ENCODE measurements at regions not wholly inside any gene's neighbourhood (a gene's known extent, or its start where the extent isn't known, plus 50 kb on each side); places are given as distances from the start of the nearest gene placed in this dataset.

- Mint-ChIP-seq H3K4me1 (ENCODE audit: low read depth, unreplicated experiment) (no peaks in the 10 kb centered on the region), H3K9me3 (ENCODE audit: low read depth, unreplicated experiment) (peaks cover 7% of the 10 kb centered on the region), H3K4me3 (ENCODE audit: low read depth, unreplicated experiment) (no peak overlapping the region), H3K36me3 (ENCODE audit: insufficient read depth, unreplicated experiment) (no peaks in the 10 kb centered on the region), H3K27ac (ENCODE audit: unreplicated experiment) (no peak overlapping the region), H3K27me3 (ENCODE audit: unreplicated experiment) (peaks cover 21% of the 10 kb centered on the region)
- TF ChIP-seq CTCF (IDR thresholded peaks at IDR 0.05; ENCODE audit: unreplicated experiment), result no peak
- no TSS peak for BruUV-seq (replicated peaks)
- no peak for DNase-seq
- intact Hi-C loops (cut with micrococcal nuclease; ENCODE audit: unreplicated experiment), result no loop called here
- CTCF ChIA-PET, result no interaction called here
Measured at GRCh38 chr16:9437115-9437514, 345.7 kb downstream of the HAPSTR1 start.

GRCh38 chr16:9438991-9439390, 347.5 kb downstream of the HAPSTR1 start:
- H3K4me3 Mint-ChIP-seq (ENCODE audit: low read depth, unreplicated experiment), result no peak overlapping the region
- H3K27me3 Mint-ChIP-seq (ENCODE audit: unreplicated experiment), result peaks cover 36% of the 10 kb centered on the region
- no peak for TF ChIP-seq CTCF (IDR thresholded peaks at IDR 0.05; ENCODE audit: unreplicated experiment)
- peaks cover 7% of the 10 kb centered on the region for H3K9me3 Mint-ChIP-seq (ENCODE audit: low read depth, unreplicated experiment)
- no peak overlapping the region for H3K27ac Mint-ChIP-seq (ENCODE audit: unreplicated experiment)
- H3K36me3 Mint-ChIP-seq (ENCODE audit: insufficient read depth, unreplicated experiment), result no peaks in the 10 kb centered on the region
- intact Hi-C loops (cut with micrococcal nuclease; ENCODE audit: unreplicated experiment), result no loop called here
- BruUV-seq (replicated peaks), result no TSS peak
- no peak for DNase-seq
- H3K4me1 Mint-ChIP-seq (ENCODE audit: low read depth, unreplicated experiment), result no peaks in the 10 kb centered on the region
- CTCF ChIA-PET, result no interaction called here

- no peak overlapping the region for H3K27ac Mint-ChIP-seq (ENCODE audit: unreplicated experiment)
- peak; percentile 24 for DNase-seq
- TF ChIP-seq CTCF (IDR thresholded peaks at IDR 0.05; ENCODE audit: unreplicated experiment), result no peak
- no TSS peak for BruUV-seq (replicated peaks)
- CTCF ChIA-PET, result interaction anchor here (0.5 to 1.2 kb wide), 3 partner anchors 9 to 163 kb away, joined by 3 to 5 read pairs (median 3); no protein-coding TSS in a partner anchor
- H3K9me3 Mint-ChIP-seq (ENCODE audit: low read depth, unreplicated experiment), result peaks cover 2% of the 10 kb centered on the region
- H3K27me3 Mint-ChIP-seq (ENCODE audit: unreplicated experiment), result peaks cover 36% of the 10 kb centered on the region
- H3K36me3 Mint-ChIP-seq (ENCODE audit: insufficient read depth, unreplicated experiment), result no peaks in the 10 kb centered on the region
- intact Hi-C loops (cut with micrococcal nuclease; ENCODE audit: unreplicated experiment), result no loop called here
- no peaks in the 10 kb centered on the region for H3K4me1 Mint-ChIP-seq (ENCODE audit: low read depth, unreplicated experiment)
- no peak overlapping the region for H3K4me3 Mint-ChIP-seq (ENCODE audit: low read depth, unreplicated experiment)
Measured at GRCh38 chr16:9441012-9441411, 349.6 kb downstream of the HAPSTR1 start.

- BruUV-seq (replicated peaks), result no TSS peak
- Mint-ChIP-seq H3K36me3 (ENCODE audit: insufficient read depth, unreplicated experiment) (no peaks in the 10 kb centered on the region), H3K4me3 (ENCODE audit: low read depth, unreplicated experiment) (no peak overlapping the region), H3K27ac (ENCODE audit: unreplicated experiment) (no peak overlapping the region), H3K4me1 (ENCODE audit: low read depth, unreplicated experiment) (no peaks in the 10 kb centered on the region), H3K27me3 (ENCODE audit: unreplicated experiment) (peaks cover 52% of the 10 kb centered on the region), H3K9me3 (ENCODE audit: low read depth, unreplicated experiment) (no peaks in the 10 kb centered on the region)
- DNase-seq, result no peak
- intact Hi-C loops (cut with micrococcal nuclease; ENCODE audit: unreplicated experiment), result no loop called here
- CTCF ChIA-PET, result interaction anchor here (0.6 kb wide), 1 partner anchor 353 kb away, joined by 3 read pairs; no protein-coding TSS in a partner anchor
- TF ChIP-seq CTCF (IDR thresholded peaks at IDR 0.05; ENCODE audit: unreplicated experiment), result no peak
Measured at GRCh38 chr16:9443864-9444263, 352.4 kb downstream of the HAPSTR1 start.

Data from Calu3 (cell line).